Suprapubic skin (tissue), 4 donors: ENCODE measurements at regions not wholly inside any gene's neighbourhood (a gene's known extent, or its start where the extent isn't known, plus 50 kb on each side); places are given as distances from the start of the nearest gene placed in this dataset.
"Not testable (repeated sequence)": the region's sequence is repeated elsewhere in the genome, so short reads cannot be mapped to it uniquely, and the experiment has no call there.

Experiments used
- DNase-seq, 2 donors: peaks; one replicate each; pipeline ENCODE4 v3.0.0-alpha.2; 2019; ENCODE audit warnings: low spot score in 2 of 2
- H3K27ac ChIP-seq: fragments of 200-600 bp; sonication (generic); one replicate; pipeline ENCODE4 v1.5.1; 2019
- H3K27me3 ChIP-seq: fragments of 200-600 bp; sonication (generic); one replicate; pipeline ENCODE4 v1.5.1; 2019
- H3K36me3 ChIP-seq: fragments of 200-600 bp; sonication (generic); one replicate; pipeline ENCODE4 v1.5.1; 2019
- H3K4me1 ChIP-seq: fragments of 200-600 bp; sonication (generic); one replicate; pipeline ENCODE4 v1.5.1; 2019
- H3K4me3 ChIP-seq: fragments of 200-600 bp; sonication (generic); one replicate; pipeline ENCODE4 v1.5.1; 2019; ENCODE audit warnings: mild to moderate bottlenecking
- H3K9me3 ChIP-seq: fragments of 200-600 bp; sonication (generic); one replicate; pipeline ENCODE4 v1.5.1; 2019
- EP300 ChIP-seq: sonication (generic); formaldehyde crosslinking; IDR thresholded peaks from one replicate; pipeline ENCODE4 v1.6.1; 2017; ENCODE audit warnings: antibody characterized with exemption
- POLR2A ChIP-seq, 2 donors: fragments of 450-650 bp; IDR thresholded peaks; one replicate each; pipeline ENCODE4 v1.6.1; 2017; ENCODE audit warnings: antibody characterized with exemption in 2 of 2, mild to moderate bottlenecking in 2 of 2, moderate library complexity in 2 of 2
- POLR2AphosphoS5 ChIP-seq, 3 donors: sonication (generic); formaldehyde crosslinking; IDR thresholded peaks; one replicate each; pipeline ENCODE4 v1.6.1; 2017; ENCODE audit warnings: antibody characterized with exemption in 3 of 3
- WGBS: methylation state at CpG from one replicate; pipeline ENCODE4 v1.1.5; 2018; 5-methylcytosine and 5-hydroxymethylcytosine counted together
- TF ChIP-seq, protein P1 (sequence below), 2 donors: fragments of 200-600 bp in 1 of 2; fragments of 450-650 bp in 1 of 2; sonication (generic) in 1 of 2; IDR thresholded peaks; one replicate each; pipeline ENCODE4 v1.5.1; 2016 to 2019; ENCODE audit warnings: antibody characterized with exemption in 2 of 2, mild to moderate bottlenecking in 1 of 2, moderate library complexity in 1 of 2

GRCh38 chr9:761176-761792, 80.2 kb upstream of the DMRT1 start:
- Histone ChIP-seq H3K9me3 (no peaks in the 10 kb centered on the region), H3K4me3 (no peak overlapping the region), H3K36me3 (no peaks in the 10 kb centered on the region), H3K27ac (peak overlapping the region; percentile 59), H3K4me1 (peaks cover 10% of the 10 kb centered on the region), H3K27me3 (no peaks in the 10 kb centered on the region)
- TF ChIP-seq, protein P1, sequence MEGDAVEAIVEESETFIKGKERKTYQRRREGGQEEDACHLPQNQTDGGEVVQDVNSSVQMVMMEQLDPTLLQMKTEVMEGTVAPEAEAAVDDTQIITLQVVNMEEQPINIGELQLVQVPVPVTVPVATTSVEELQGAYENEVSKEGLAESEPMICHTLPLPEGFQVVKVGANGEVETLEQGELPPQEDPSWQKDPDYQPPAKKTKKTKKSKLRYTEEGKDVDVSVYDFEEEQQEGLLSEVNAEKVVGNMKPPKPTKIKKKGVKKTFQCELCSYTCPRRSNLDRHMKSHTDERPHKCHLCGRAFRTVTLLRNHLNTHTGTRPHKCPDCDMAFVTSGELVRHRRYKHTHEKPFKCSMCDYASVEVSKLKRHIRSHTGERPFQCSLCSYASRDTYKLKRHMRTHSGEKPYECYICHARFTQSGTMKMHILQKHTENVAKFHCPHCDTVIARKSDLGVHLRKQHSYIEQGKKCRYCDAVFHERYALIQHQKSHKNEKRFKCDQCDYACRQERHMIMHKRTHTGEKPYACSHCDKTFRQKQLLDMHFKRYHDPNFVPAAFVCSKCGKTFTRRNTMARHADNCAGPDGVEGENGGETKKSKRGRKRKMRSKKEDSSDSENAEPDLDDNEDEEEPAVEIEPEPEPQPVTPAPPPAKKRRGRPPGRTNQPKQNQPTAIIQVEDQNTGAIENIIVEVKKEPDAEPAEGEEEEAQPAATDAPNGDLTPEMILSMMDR (IDR thresholded peaks at IDR 0.05): no peak
- TF ChIP-seq EP300 (no peak), POLR2A (IDR thresholded peaks at IDR 0.05) (no peak), POLR2AphosphoS5 (IDR thresholded peaks at IDR 0.05) (no peak)
- WGBS: 71% methylated on average over 7 of the region's 7 CpGs
- no peak for DNase-seq

GRCh38 chr9:761793-762560, 79.5 kb upstream of the DMRT1 start:
- Histone ChIP-seq H3K36me3 (no peaks in the 10 kb centered on the region), H3K27me3 (no peaks in the 10 kb centered on the region), H3K27ac (no peak overlapping the region), H3K9me3 (no peaks in the 10 kb centered on the region), H3K4me1 (peaks cover 10% of the 10 kb centered on the region), H3K4me3 (no peak overlapping the region)
- no peak for TF ChIP-seq POLR2AphosphoS5 (IDR thresholded peaks at IDR 0.05)
- no peak for TF ChIP-seq EP300
- TF ChIP-seq, protein P1 (IDR thresholded peaks at IDR 0.05): no peak
- no peak for TF ChIP-seq POLR2A (IDR thresholded peaks at IDR 0.05)
- 89% methylated on average over 13 of the region's 13 CpGs for WGBS
- peak in 1 of 2 donors; percentile 47 for DNase-seq

DNA sequence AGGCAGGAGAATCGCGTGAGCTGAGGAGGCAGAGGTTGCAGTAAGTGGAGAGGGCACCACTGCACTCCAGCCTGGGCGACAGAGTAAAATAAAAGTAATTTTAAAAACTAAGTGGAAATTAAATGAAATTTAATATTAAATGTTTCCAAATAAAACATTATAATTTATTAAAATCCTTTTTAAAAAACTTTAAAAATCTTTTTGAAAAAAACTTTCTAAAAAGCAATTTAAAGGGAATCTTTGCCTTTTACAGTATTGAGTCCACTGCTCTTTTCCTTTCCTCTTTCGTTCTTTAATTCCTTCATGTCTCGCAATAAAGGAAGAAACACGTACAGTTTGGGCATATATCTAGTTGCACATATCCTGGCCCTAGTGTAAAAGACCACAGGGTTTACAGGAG, 77.8 kb upstream of the DMRT1 start:
- WGBS: 53% methylated on average over 6 of the region's 6 CpGs
- no peaks in the 10 kb centered on the region for H3K9me3 ChIP-seq
- H3K4me3 ChIP-seq: peak overlapping the region; percentile 9
- H3K4me1 ChIP-seq: peaks cover 10% of the 10 kb centered on the region
- no peak overlapping the region for H3K27ac ChIP-seq
- TF ChIP-seq POLR2A (IDR thresholded peaks at IDR 0.05) (no peak), POLR2AphosphoS5 (IDR thresholded peaks at IDR 0.05) (no peak), EP300 (no peak)
- TF ChIP-seq, protein P1 (IDR thresholded peaks at IDR 0.05): no peak
- DNase-seq: no peak
- H3K36me3 ChIP-seq: no peaks in the 10 kb centered on the region
- peaks cover 3% of the 10 kb centered on the region for H3K27me3 ChIP-seq

DNA sequence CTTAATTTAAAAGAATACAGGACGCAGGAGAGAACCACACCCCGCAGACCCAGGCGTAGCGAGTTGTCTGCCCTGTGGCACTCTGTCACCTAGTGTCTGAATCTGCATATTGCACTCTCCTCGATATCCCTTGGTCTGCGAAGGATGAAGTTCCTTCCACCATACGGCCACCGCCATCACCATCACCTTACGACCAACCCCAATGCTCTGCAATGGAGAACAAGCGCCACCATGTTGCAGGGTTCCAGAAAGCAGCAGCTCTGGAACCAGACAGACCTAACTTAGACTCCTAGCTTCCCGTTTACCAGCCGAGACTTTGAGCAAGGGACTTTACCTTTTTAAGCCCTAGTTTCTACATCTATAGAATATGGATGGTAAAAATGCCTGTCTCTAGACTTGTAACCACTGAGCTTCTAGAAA, 77.4 kb upstream of the DMRT1 start:
- DNase-seq: peak in 1 of 2 donors; percentile 79
- peak overlapping the region; percentile 9 for H3K4me3 ChIP-seq
- peaks cover 10% of the 10 kb centered on the region for H3K4me1 ChIP-seq
- no peaks in the 10 kb centered on the region for H3K36me3 ChIP-seq
- TF ChIP-seq, protein P1 (IDR thresholded peaks at IDR 0.05): peak; percentile 76 to 85
- TF ChIP-seq EP300 (no peak), POLR2A (IDR thresholded peaks at IDR 0.05) (no peak)
- H3K27ac ChIP-seq: no peak overlapping the region
- 16% methylated on average over 12 of the region's 12 CpGs for WGBS
- no peaks in the 10 kb centered on the region for H3K9me3 ChIP-seq
- H3K27me3 ChIP-seq: peaks cover 3% of the 10 kb centered on the region

- 87% methylated on average over 2 of the region's 2 CpGs for WGBS
- H3K4me1 ChIP-seq: peaks cover 10% of the 10 kb centered on the region
- peak in 1 of 2 donors; percentile 24 for DNase-seq
- H3K9me3 ChIP-seq: no peaks in the 10 kb centered on the region
- TF ChIP-seq POLR2AphosphoS5 (IDR thresholded peaks at IDR 0.05) (no peak), POLR2A (IDR thresholded peaks at IDR 0.05) (no peak), EP300 (no peak)
- TF ChIP-seq, protein P1 (IDR thresholded peaks at IDR 0.05): no peak
- no peaks in the 10 kb centered on the region for H3K36me3 ChIP-seq
- H3K27ac ChIP-seq: no peak overlapping the region
- H3K4me3 ChIP-seq: no peak overlapping the region
- H3K27me3 ChIP-seq: peaks cover 3% of the 10 kb centered on the region
These were observed 76.5 kb upstream of the DMRT1 start for GRCh38 chr9:764986-765385.

DNA sequence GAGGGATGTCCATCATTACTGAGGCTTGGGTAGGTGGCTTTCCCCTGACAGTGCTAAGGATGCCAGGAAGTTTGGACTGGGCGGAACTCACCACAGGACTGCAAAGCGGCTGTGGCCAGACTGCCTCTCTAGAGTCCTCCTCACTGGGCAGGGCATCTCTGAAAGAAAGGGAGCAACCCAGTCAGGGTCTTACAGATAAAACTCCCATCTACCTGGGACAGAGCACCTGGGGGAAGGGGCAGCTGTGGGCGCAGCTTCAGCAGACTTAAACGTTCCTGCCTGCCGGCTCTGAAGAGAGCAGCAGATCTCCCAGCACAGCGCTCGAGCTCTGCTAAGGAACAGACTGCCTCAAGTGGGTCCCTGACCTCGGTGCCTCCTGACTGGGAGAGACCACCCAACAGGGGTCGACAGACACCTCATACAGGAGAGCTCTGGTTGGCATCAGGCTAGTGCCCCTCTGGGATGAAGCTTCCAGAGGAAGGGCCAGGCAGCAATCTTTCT, 74.4 kb upstream of the DMRT1 start:
- WGBS: 90% methylated on average over 8 of the region's 9 CpGs
- H3K27ac ChIP-seq, H3K36me3 ChIP-seq, H3K4me3 ChIP-seq, H3K27me3 ChIP-seq, H3K4me1 ChIP-seq, H3K9me3 ChIP-seq: not testable (repeated sequence)
- DNase-seq: peak in 1 of 2 donors; percentile 66
